Activated B cell treated with CpG ODN at 0.5 μM for 24 hours (primary cell): ENCODE measurements at regions not wholly inside any gene's neighbourhood (a gene's known extent, or its start where the extent isn't known, plus 50 kb on each side); places are given as distances from the start of the nearest gene placed in this dataset.

Experiments used
- ATAC-seq: fragments of 200-7000 bp; cut with Tn5 transposase; one replicate; pipeline ENCODE4 v1.10.0; 2021; ENCODE audit warnings: low read depth, mild to moderate bottlenecking, moderate library complexity
- CTCF ChIA-PET: fragments of 350-600 bp; sonication (Branson Sonifier 250); formaldehyde crosslinking; loops from one replicate; lab custom pipeline; 2021; ENCODE audit warnings: antibody characterized with exemption; lab: Charles Lee
- POLR2A ChIA-PET: fragments of 350-600 bp; sonication (Branson Sonifier 250); formaldehyde crosslinking; loops from one replicate; lab custom pipeline; 2021; ENCODE audit warnings: antibody characterized with exemption; lab: Charles Lee
- DNase-seq: peaks from one replicate; pipeline ENCODE4 v3.0.0; 2022
- H3K27ac Mint-ChIP-seq: one replicate; pipeline ENCODE4 v1.8.0; 2020; ENCODE audit warnings: mixed read lengths
- H3K27me3 Mint-ChIP-seq: one replicate; pipeline ENCODE4 v1.8.0; 2021; ENCODE audit warnings: mixed read lengths
- H3K36me3 Mint-ChIP-seq: one replicate; pipeline ENCODE4 v1.8.0; 2021; ENCODE audit warnings: low read depth, mixed read lengths
- H3K4me1 Mint-ChIP-seq: one replicate; pipeline ENCODE4 v1.8.0; 2021; ENCODE audit warnings: mixed read lengths
- H3K4me3 Mint-ChIP-seq: one replicate; pipeline ENCODE4 v1.8.0; 2020; ENCODE audit warnings: mild to moderate bottlenecking, mixed read lengths
- H3K9me3 Mint-ChIP-seq: one replicate; pipeline ENCODE4 v1.8.0; 2020; ENCODE audit warnings: mixed read lengths
- intact Hi-C: fragments of 100-400 bp; cut with micrococcal nuclease; formaldehyde crosslinking; loops from one replicate; pipeline ENCODE4 v1.15.1; 2024
- TF ChIP-seq, protein P1 (sequence below): fragments of 200-600 bp; IDR thresholded peaks from one replicate; pipeline ENCODE4 v1.8.0; 2022; ENCODE audit warnings: antibody characterized with exemption, mild to moderate bottlenecking

DNA sequence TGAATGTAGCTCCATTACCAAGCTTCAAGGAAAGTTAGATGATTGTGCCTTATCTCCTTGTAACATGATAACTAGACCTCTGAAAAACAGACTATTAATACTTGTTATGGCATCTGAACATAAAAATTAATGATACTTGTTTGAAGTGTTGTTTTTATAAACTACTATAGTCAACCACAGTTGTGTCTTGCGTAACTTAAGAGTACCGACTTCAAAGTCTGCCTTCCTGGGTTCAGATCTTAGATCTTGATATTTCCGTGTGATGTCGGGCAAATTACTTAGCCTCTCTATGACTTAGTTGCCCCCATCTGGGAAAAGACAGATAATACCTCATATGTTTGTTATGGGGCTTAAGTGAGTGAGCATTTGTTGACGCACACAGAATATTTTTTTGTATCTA is 906.5 kb downstream of the JRKL start:
- intact Hi-C loops = no loop called here
- ChIA-PET CTCF (no interaction called here), POLR2A (no interaction called here)
- Mint-ChIP-seq H3K27me3 (no peaks in the 10 kb centered on the region), H3K9me3 (peaks cover 5% of the 10 kb centered on the region), H3K4me1 (no peaks in the 10 kb centered on the region), H3K4me3 (no peak overlapping the region), H3K27ac (no peak overlapping the region), H3K36me3 (no peaks in the 10 kb centered on the region)
- ATAC-seq (no peak), DNase-seq (no peak)
- TF ChIP-seq, protein P1, sequence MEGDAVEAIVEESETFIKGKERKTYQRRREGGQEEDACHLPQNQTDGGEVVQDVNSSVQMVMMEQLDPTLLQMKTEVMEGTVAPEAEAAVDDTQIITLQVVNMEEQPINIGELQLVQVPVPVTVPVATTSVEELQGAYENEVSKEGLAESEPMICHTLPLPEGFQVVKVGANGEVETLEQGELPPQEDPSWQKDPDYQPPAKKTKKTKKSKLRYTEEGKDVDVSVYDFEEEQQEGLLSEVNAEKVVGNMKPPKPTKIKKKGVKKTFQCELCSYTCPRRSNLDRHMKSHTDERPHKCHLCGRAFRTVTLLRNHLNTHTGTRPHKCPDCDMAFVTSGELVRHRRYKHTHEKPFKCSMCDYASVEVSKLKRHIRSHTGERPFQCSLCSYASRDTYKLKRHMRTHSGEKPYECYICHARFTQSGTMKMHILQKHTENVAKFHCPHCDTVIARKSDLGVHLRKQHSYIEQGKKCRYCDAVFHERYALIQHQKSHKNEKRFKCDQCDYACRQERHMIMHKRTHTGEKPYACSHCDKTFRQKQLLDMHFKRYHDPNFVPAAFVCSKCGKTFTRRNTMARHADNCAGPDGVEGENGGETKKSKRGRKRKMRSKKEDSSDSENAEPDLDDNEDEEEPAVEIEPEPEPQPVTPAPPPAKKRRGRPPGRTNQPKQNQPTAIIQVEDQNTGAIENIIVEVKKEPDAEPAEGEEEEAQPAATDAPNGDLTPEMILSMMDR = no peak

DNA sequence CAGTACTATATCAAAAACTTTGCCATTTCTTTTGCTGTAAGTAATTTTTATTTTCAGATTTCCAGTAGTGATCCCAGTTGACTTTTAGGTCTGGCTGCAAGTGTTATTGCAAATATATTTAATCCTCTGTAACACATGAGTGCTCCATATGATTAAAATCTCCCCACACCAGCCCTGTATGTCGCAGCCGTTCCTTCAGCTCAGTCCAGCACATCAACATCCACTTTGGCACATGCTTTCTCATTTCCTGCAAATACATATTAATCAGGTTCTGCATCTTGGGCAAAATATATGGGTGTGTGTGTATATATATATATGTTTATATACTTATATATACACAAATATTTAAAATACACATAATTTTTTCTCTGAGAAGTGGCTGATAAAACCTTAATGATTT is 919.5 kb downstream of the JRKL start:
- POLR2A ChIA-PET = no interaction called here
- CTCF ChIA-PET = no interaction called here
- Mint-ChIP-seq H3K4me3 (no peak overlapping the region), H3K36me3 (no peaks in the 10 kb centered on the region), H3K4me1 (no peaks in the 10 kb centered on the region), H3K27ac (no peak overlapping the region), H3K9me3 (no peaks in the 10 kb centered on the region), H3K27me3 (no peaks in the 10 kb centered on the region)
- no peak for ATAC-seq
- DNase-seq = no peak
- TF ChIP-seq, protein P1 = no peak
- intact Hi-C loops = no loop called here

GRCh38 chr11:97325693-97326092 is 935.9 kb downstream of the JRKL start:
- Mint-ChIP-seq H3K9me3 (peaks cover 14% of the 10 kb centered on the region), H3K27me3 (no peaks in the 10 kb centered on the region), H3K4me1 (no peaks in the 10 kb centered on the region), H3K36me3 (no peaks in the 10 kb centered on the region), H3K27ac (no peak overlapping the region), H3K4me3 (no peak overlapping the region)
- ChIA-PET CTCF (no interaction called here), POLR2A (no interaction called here)
- TF ChIP-seq, protein P1 = no peak
- DNase-seq (no peak), ATAC-seq (no peak)
- intact Hi-C loops = no loop called here

- CTCF ChIA-PET = no interaction called here
- TF ChIP-seq, protein P1 = no peak
- H3K9me3 Mint-ChIP-seq = peaks cover 2% of the 10 kb centered on the region
- H3K4me3 Mint-ChIP-seq = no peak overlapping the region
- H3K27me3 Mint-ChIP-seq = no peaks in the 10 kb centered on the region
- no peaks in the 10 kb centered on the region for H3K36me3 Mint-ChIP-seq
- POLR2A ChIA-PET = no interaction called here
- intact Hi-C loops = no loop called here
- no peaks in the 10 kb centered on the region for H3K4me1 Mint-ChIP-seq
- no peak for DNase-seq
- ATAC-seq = no peak
- no peak overlapping the region for H3K27ac Mint-ChIP-seq
These were observed 942.5 kb downstream of the JRKL start for GRCh38 chr11:97332271-97332670.

DNA sequence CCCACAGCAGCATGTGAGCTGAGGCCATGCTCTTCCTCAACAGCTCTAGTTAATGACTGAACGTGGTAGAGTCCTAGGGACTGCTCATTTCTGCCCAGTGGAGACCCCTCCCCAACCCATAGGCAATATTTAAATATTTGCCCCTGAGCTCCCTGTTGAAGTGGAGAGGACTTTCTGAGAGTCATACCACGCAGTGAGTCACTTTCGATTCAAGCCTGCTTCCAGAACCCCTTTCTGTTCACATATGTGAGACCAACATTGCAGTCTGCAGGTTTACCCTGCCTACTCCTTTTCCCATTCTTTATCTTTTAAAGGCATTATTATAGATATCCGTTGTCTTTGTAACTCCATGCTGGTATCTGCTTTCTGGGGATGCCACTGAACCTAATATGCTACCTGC is 946.3 kb downstream of the JRKL start:
- CTCF ChIA-PET = no interaction called here
- POLR2A ChIA-PET = no interaction called here
- Mint-ChIP-seq H3K36me3 (no peaks in the 10 kb centered on the region), H3K27ac (no peak overlapping the region), H3K4me1 (no peaks in the 10 kb centered on the region), H3K4me3 (no peak overlapping the region), H3K9me3 (peaks cover 6% of the 10 kb centered on the region), H3K27me3 (no peaks in the 10 kb centered on the region)
- intact Hi-C loops = no loop called here
- no peak for ATAC-seq
- TF ChIP-seq, protein P1 = no peak
- DNase-seq = no peak
